GM18498 (cell line): ENCODE measurements at regions not wholly inside any gene's neighbourhood (a gene's known extent, or its start where the extent isn't known, plus 50 kb on each side); places are given as distances from the start of the nearest gene placed in this dataset.
"Not testable (repeated sequence)": the region's sequence is repeated elsewhere in the genome, so short reads cannot be mapped to it uniquely, and the experiment has no call there.

Experiments
- ATAC-seq: cut with Tn5 transposase; IDR thresholded peaks from one replicate; pipeline ENCODE4 v1.9.1; 2021; ENCODE audit warnings: mild to moderate bottlenecking, moderate library complexity; ENCODE audit not compliant: unreplicated experiment

- no peak for ATAC-seq
Measured at GRCh38 chr1:118473825-118474224, 288.8 kb upstream of the SPAG17 start.

GRCh38 chr1:118464460-118464859 lies 279.4 kb upstream of the SPAG17 start:
- not testable (repeated sequence) for ATAC-seq

- ATAC-seq = no peak
Measured at GRCh38 chr1:118461154-118461553, 276.1 kb upstream of the SPAG17 start.

GRCh38 chr1:118459871-118460270 lies 274.8 kb upstream of the SPAG17 start:
- ATAC-seq = no peak

- not testable (repeated sequence) for ATAC-seq
Measured at GRCh38 chr1:118453856-118454255, 268.8 kb upstream of the SPAG17 start.

GRCh38 chr1:118445156-118445555 lies 260.1 kb upstream of the SPAG17 start:
- no peak for ATAC-seq

GRCh38 chr1:118442214-118442613 lies 257.2 kb upstream of the SPAG17 start:
- no peak for ATAC-seq

- ATAC-seq = no peak
Measured at GRCh38 chr1:118437664-118438063, 252.6 kb upstream of the SPAG17 start.

- ATAC-seq = no peak
Measured at GRCh38 chr1:118429856-118430255, 244.8 kb upstream of the SPAG17 start.

- ATAC-seq = no peak
Measured at GRCh38 chr1:118421868-118422350, 236.9 kb upstream of the SPAG17 start.

- no peak for ATAC-seq
Measured at GRCh38 chr1:118404024-118404423, 219.0 kb upstream of the SPAG17 start.

GRCh38 chr1:118397496-118397859 lies 212.4 kb upstream of the SPAG17 start:
- no peak for ATAC-seq

- ATAC-seq = no peak
Measured at GRCh38 chr1:118396829-118397495, 211.9 kb upstream of the SPAG17 start.

GRCh38 chr1:118396279-118396678 lies 211.3 kb upstream of the SPAG17 start:
- ATAC-seq = no peak

- no peak for ATAC-seq
Measured at GRCh38 chr1:118395430-118395991, 210.5 kb upstream of the SPAG17 start.

- no peak for ATAC-seq
Measured at GRCh38 chr1:118390955-118391354, 205.9 kb upstream of the SPAG17 start.

GRCh38 chr1:118388301-118388959 lies 203.4 kb upstream of the SPAG17 start:
- no peak for ATAC-seq

GRCh38 chr1:118381197-118381869 lies 196.3 kb upstream of the SPAG17 start:
- no peak for ATAC-seq

- not testable (repeated sequence) for ATAC-seq
Measured at GRCh38 chr1:118377183-118377582, 192.2 kb upstream of the SPAG17 start.

- no peak for ATAC-seq
Measured at GRCh38 chr1:118371612-118372011, 186.6 kb upstream of the SPAG17 start.

GRCh38 chr1:118370861-118371260 lies 185.8 kb upstream of the SPAG17 start:
- ATAC-seq = no peak

- ATAC-seq = no peak
Measured at GRCh38 chr1:118366286-118366685, 181.3 kb upstream of the SPAG17 start.
